ENCODE measurements at regions not wholly inside any gene's neighbourhood (a gene's known extent, or its start where the extent isn't known, plus 50 kb on each side); places are given as distances from the start of the nearest gene placed in this dataset.
"Not testable (repeated sequence)": the region's sequence is repeated elsewhere in the genome, so short reads cannot be mapped to it uniquely, and the experiment has no call there.

- ChIA-PET POLR2A (no interaction called here), CTCF (no interaction called here)
- H3K36me3 ChIP-seq (ENCODE audit: control insufficient read depth, insufficient read depth, low read length) = no peaks in the 10 kb centered on the region
- no peak for DNase-seq (ENCODE audit: low read depth)
- TF ChIP-seq CTCF (IDR thresholded peaks at IDR 0.05; ENCODE audit: insufficient read depth, low read depth, low read length) = no peak
- no peak overlapping the region for H3K4me3 ChIP-seq (ENCODE audit: low read depth, low read length)
- no peaks in the 10 kb centered on the region for H3K27me3 ChIP-seq (ENCODE audit: control insufficient read depth, insufficient read depth, low read length)
Observed at GRCh38 chr16:58850019-58850677, 116.0 kb upstream of the GOT2 start.

DNA sequence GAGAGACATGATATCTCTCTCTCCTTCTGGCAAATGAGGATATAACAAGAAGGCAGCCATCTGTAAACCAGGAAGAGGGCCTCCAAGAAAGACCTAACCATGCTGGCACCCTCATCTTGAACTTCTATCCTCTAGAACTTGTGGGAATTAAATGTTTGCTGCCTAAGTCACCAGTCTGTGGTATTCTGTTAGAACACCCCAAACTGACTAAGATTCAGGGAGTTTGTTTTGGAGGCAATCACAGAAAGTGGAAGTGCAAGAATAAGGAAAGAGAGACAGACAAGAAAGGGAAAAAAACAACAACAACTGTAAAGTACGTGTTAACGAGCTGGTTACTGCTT lies 114.5 kb upstream of the GOT2 start:
- Histone ChIP-seq H3K36me3 (ENCODE audit: control insufficient read depth, insufficient read depth, low read length) (no peaks in the 10 kb centered on the region), H3K4me3 (ENCODE audit: low read depth, low read length) (no peak overlapping the region), H3K27me3 (ENCODE audit: control insufficient read depth, insufficient read depth, low read length) (no peaks in the 10 kb centered on the region)
- CTCF ChIA-PET = no interaction called here
- no peak for TF ChIP-seq CTCF (IDR thresholded peaks at IDR 0.05; ENCODE audit: insufficient read depth, low read depth, low read length)
- DNase-seq (ENCODE audit: low read depth) = no peak
- POLR2A ChIA-PET = no interaction called here

- no peak overlapping the region for H3K4me3 ChIP-seq (ENCODE audit: low read depth, low read length)
- POLR2A ChIA-PET = no interaction called here
- H3K27me3 ChIP-seq (ENCODE audit: control insufficient read depth, insufficient read depth, low read length) = no peaks in the 10 kb centered on the region
- DNase-seq (ENCODE audit: low read depth) = peak; percentile 15
- H3K36me3 ChIP-seq (ENCODE audit: control insufficient read depth, insufficient read depth, low read length) = no peaks in the 10 kb centered on the region
- CTCF ChIA-PET = no interaction called here
- TF ChIP-seq CTCF (IDR thresholded peaks at IDR 0.05; ENCODE audit: insufficient read depth, low read depth, low read length) = no peak
Observed at GRCh38 chr16:58847902-58848661, 114.0 kb upstream of the GOT2 start.

DNA sequence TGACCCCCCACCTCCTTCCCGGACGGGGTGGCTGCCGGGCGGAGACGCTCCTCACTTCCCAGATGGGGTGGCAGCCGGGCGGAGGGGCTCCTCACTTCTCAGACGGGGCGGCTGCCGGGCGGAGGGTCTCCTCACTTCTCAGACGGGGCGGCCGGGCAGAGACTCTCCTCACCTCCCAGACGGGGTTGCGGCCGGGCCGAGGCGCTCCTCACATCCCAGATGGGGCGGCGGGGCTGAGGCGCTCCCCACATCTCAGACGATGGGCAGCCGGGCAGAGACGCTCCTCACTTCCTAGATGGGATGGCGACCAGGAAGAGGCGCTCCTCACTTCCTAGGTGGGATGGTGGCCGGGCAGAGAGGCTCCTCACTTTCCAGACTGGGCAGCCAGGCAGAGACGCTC lies 112.1 kb upstream of the GOT2 start:
- CTCF ChIA-PET = not testable (repeated sequence)

GRCh38 chr16:58843675-58844074 lies 109.6 kb upstream of the GOT2 start:
- DNase-seq (ENCODE audit: low read depth) = no peak
- Histone ChIP-seq H3K36me3 (ENCODE audit: control insufficient read depth, insufficient read depth, low read length) (no peaks in the 10 kb centered on the region), H3K27me3 (ENCODE audit: control insufficient read depth, insufficient read depth, low read length) (no peaks in the 10 kb centered on the region), H3K4me3 (ENCODE audit: low read depth, low read length) (no peak overlapping the region)
- peak; percentile 34; the same call in 1 of the 2 replicates for TF ChIP-seq CTCF (IDR thresholded peaks at IDR 0.05; ENCODE audit: insufficient read depth, low read depth, low read length)
- CTCF ChIA-PET = interaction anchor here (0.6 to 1.5 kb wide), 7 partner anchors 10 to 1993 kb away, joined by 3 to 4 read pairs (median 3); no protein-coding TSS in a partner anchor
- POLR2A ChIA-PET = no interaction called here

More for the DNA sequence above, 112.1 kb upstream of the GOT2 start:
- POLR2A ChIA-PET; DNase-seq (ENCODE audit: low read depth); H3K4me3 ChIP-seq (ENCODE audit: low read depth, low read length); H3K36me3 ChIP-seq (ENCODE audit: control insufficient read depth, insufficient read depth, low read length); H3K27me3 ChIP-seq (ENCODE audit: control insufficient read depth, insufficient read depth, low read length): not testable (repeated sequence)

Measured in BJ (cell line).